Stimulated activated CD4-positive, alpha-beta T cell treated with anti-CD3 and anti-CD28 coated beads, Interleukin-2, amount 100 ng/mL, for 48 hours (primary cell): ENCODE measurements at regions not wholly inside any gene's neighbourhood (a gene's known extent, or its start where the extent isn't known, plus 50 kb on each side); places are given as distances from the start of the nearest gene placed in this dataset.
"Not testable (repeated sequence)": the region's sequence is repeated elsewhere in the genome, so short reads cannot be mapped to it uniquely, and the experiment has no call there.

Experiments
- DNase-seq, 2 donors: peaks; one replicate each; pipeline ENCODE4 v3.0.0-alpha.2; 2020

GRCh38 chr18:39454866-39455265, 1889.3 kb upstream of the CELF4 start:
- no peak for DNase-seq

- no peak for DNase-seq
These were observed 1888.3 kb upstream of the CELF4 start for GRCh38 chr18:39453882-39454281.

DNA sequence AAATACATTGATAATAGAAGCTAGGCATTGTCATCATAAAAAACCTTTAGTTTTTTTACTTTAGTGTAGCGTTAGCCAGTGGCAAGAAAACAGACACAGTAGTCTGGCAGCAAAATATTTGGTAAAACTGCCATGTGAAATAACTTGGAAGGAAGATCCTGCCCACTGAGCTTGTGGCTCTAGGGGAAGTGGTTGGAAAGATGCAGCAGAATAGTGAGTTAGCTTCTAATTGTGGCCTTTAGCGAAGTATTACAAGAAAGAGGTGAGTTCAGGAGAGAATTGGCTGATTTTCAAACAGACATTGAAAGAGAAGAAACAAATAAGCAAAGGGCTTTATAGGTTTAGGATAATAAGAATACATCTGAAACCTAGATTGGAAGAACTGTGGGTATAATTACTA, 1887.8 kb upstream of the CELF4 start:
- no peak for DNase-seq

DNA sequence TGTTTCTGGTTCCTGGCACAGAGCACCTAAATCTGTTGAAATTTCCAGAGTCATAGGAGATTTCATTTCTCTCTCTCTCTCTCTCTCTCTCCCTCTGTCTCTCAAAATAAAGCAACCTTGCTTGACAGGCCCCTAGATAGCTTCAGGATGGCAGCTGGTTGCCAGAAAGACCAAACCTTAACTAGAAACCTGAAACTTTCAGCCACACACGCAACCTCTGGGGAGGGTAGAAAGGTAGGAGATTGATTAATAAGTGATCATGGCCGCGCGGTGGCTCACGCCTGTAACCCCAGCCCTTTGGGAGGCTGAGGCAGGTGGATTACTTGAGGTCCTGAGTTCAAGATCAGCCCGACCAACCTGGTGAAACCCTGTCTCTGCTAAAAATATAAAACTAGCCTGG, 1885.4 kb upstream of the CELF4 start:
- no peak for DNase-seq

DNA sequence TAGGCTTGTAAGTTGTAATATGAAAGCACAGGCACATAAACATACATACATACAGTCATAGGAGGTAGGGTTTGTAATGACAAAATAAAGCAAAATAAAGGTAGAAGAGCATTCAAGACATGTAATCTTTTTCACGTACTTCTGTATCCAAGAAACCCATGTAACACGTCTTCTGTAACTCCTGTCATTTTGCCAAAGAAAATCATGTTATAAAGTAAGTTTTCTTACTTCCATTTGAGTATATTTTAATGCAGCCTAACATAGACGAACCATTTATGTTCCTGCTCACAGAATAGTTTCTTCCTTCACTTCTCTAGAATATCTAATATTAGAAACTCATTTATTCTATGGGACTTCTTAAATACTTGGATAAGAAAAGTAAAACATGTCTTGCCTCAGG, 1884.0 kb upstream of the CELF4 start:
- no peak for DNase-seq

DNA sequence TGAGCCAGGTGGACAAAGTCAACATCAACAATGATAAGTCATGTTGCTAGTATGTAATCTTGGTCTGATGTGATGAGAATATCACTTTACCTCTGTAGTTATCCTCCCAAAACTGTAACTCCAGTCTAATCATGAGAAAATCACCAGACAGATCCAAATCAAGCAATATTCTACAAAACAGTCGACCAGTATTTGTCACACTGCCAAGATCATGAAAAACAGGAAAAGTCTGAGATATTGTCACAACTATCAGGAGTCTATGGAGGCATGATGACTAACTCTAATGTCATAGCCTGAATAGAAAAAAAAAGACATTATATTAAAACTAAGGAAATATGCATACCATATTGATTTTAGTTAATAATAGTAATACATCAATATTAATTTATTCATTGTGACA, 1883.3 kb upstream of the CELF4 start:
- DNase-seq: no peak

DNA sequence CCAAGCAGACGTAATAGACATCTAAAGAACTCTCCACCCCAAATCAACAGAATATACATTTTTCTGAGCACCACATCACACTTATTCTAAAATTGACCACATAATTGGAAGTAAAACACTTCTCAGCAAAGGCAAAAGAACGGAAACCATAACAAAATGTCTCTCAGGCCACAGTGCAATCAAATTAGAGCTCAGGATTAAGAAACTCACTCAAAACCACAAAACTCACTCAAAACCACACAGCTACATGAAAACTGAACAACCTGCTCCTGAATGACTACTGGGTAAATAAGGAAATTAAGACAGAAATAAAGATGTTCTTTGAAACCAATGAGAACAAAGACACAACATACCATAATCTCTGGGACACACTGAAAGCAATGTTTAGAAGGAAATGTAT, 1879.4 kb upstream of the CELF4 start:
- DNase-seq: not testable (repeated sequence)

DNA sequence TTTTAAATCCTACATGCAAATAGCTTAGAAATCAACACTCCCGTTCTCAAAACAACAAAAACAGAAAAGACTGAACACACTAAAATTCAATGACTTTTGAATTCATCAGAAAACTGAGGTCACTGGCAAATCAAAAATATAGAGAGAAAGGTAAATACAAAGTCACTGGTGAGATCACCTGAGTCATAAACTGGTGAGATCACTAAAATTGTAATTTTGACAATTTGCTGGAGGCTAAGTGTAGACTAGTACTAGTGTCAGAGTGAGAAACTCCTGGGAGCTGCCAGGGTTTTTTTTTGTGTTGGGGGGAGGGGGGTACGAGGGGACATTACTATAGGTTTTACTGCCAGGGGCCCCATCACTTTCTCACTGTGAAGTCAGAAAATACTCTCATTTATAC, 1876.0 kb upstream of the CELF4 start:
- no peak for DNase-seq

DNA sequence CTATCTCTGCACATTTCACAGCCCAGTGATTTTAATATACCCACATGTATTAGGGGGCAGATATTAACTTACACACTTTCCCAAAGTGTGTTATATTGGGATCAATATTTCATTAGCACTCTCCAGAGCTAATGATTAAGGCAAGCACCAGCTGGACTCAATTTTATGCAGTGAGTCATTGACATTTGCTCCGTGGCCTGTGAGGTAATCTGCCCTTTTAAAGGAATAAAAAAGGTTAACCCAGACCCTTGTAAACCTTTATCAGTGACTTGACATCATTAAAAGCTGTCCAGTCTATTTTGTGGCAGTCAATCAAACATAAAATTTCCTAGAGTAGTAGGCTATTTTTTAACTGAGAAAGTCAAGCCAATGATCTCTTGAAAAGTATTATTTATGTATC, 1870.4 kb upstream of the CELF4 start:
- no peak for DNase-seq

- no peak for DNase-seq
These were observed 1869.6 kb upstream of the CELF4 start for GRCh38 chr18:39435209-39435608.

DNA sequence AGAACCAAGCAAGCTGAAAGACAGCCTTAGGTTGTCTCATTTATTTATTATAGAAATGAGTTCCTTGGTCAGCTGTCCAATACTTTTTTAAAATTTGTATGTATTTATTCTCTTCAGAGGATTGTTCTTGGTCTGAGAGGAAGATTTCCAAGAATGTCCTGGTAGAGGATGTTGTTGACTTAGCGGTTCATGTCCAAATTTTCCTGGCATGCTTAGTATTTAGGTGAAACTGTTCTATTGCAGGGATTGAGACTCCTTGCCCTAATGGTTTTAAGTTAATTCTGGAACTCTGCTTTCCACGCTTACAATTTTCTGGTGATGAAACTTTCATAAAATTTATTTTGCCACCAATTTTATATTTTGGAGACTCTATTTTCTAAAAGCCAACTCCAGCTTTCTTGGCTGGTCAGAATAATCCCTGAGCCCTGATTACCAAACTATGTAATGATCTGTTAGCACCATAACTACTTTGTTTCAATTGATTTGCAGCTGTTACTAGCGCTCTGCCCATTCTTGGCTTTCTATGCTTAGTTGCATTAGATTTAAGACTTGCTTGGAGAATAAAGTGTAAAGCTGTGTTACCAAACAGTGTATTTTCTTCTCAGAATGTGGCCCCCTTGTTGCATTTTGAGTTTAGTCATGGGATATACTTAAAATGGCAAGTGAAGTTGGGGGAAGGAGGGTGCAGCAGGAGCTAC, 1868.8 kb upstream of the CELF4 start:
- DNase-seq: no peak

DNA sequence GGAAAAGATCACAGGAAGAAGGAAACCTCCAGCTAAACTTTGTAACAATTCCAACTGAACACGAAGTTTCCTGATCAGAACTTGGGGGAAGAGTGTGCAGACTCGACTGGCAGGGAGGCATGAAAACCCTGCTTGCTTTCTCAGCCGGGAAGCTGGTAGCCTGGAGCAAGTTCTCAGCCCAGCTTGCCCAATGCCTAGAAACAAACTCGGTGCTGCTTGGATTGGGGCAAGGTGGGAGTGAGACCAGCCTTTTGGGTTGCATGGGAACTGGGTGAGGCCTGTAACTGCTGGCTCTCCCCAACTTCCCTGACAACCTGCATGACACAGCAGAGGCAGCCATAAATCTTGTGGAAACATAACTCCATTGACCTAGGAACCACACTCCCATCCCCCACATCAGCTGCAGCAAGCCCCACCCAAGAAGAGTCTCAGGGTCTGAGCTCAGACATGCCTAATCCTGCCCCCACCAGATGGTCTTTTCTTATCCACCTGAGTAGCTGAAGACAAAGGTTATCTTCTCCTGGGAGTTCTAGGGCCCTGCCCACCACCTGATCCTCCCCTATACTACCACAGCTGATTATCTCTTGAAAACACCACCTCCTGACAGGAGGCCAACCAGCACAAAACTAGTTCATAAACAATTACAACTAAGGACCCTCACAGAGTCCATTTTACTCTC, 1859.7 kb upstream of the CELF4 start:
- no peak for DNase-seq

DNA sequence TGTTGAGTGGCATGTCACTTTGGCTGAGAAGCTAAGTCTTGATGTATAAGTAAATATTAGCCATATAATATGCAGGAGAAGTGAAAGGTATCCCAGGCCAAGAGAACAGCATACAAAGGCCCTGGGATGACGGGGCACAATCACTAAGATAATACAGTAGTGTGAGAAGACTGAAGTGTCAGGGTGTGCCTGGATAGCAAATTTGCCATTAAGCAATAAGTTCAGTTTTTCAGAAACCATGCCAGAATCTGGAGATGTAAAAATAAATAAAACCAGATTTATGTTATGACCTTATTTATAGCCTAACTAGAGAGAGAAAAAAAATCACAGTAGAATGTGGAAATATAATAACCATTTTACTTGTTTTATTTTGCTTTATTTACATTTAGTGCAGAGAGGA, 1858.7 kb upstream of the CELF4 start:
- DNase-seq: no peak

DNA sequence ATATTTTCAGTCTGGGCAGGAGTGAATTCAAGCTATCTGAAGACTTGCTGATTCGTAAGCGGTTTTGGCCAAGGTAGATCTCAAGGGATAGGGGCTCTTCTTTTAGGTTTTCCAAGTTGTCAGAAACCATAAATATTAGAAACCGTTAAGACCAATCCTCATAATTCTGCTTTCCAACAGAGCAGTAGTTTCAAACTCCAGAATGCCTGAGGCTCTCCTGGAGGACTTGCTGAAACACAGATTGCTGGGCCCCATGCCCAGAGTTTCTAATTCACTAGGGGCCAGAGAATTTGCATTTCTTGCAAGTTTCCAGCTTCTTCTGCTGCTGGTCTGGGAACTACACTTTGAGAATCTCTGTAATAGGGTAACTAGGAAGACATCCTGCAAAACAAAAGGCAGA, 1855.7 kb upstream of the CELF4 start:
- DNase-seq: no peak

- no peak for DNase-seq
These were observed 1853.7 kb upstream of the CELF4 start for GRCh38 chr18:39419315-39419714.

DNA sequence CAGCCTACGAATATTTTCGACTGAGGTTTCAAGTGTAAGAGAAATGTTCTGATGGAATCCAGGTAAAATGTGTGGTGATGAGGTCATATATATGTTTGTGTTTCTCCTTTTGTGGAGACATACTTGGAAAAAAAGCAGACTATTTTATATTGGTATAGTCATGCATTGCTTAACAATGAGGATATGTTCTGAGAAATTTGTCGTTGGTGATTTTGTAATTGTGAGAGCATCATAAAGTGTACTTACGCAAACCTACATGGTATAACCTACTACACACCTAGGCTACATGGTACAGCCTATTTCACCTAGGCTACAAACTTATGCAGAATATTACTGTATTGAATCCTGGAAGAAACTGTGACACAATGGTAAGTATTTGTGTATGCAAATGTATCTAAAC, 1849.9 kb upstream of the CELF4 start:
- DNase-seq: no peak

DNA sequence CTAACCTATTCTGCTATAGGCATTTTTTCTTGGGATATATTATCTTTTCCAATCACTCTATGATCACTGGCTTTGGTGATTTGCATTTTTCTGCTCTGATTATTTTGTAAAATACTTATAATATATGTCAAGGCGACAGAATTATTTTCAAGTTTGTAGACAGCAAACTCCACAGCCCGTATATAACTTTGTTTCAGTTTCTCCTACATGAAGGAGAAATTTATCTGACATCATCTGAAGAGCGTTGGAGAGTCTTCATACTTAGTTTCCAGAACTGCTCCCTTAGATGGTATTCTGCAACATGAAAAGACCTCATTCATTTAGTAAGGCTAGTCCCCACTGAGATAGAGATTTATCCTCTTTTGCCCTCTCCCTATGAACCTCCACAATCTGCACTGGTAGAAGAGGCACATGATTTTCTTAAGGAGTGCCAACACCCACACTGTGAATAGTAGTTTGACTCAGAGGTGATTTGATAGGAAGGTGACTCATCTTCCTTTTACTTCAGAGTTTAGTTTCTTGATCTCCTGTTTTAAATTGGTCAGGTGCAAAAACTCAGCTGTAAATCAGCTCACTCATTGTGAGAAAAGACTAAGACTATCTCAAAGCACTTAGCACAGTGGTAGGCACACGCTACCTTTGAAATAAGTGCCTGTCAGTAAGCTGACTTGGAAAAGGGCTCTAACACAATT, 1848.6 kb upstream of the CELF4 start:
- no peak for DNase-seq

- no peak for DNase-seq
These were observed 1841.3 kb upstream of the CELF4 start for GRCh38 chr18:39406941-39407340.

- no peak for DNase-seq
These were observed 1837.5 kb upstream of the CELF4 start for GRCh38 chr18:39403121-39403520.

DNA sequence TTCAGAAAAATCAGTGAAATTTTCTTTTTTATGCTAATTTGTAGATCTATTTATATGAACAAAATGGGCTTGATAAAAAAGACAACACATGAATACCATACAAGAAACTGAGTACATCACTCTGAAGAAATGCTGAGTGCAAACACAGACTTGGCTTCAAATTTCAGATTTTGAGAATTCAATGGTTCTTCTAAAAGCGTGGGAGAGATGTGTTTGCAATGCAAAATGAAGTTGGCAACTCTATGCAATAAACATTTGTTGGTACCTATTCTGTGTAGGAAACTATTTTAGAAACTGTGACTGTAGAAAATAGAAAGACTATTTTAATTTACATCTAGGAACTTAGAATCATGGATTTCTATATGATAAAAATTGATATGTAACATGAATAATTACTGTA, 1834.1 kb upstream of the CELF4 start:
- DNase-seq: no peak

- no peak for DNase-seq
These were observed 1830.6 kb upstream of the CELF4 start for GRCh38 chr18:39396168-39396567.

- no peak for DNase-seq
These were observed 1824.3 kb upstream of the CELF4 start for GRCh38 chr18:39389800-39390379.

- DNase-seq: no peak
These were observed 1815.3 kb upstream of the CELF4 start for GRCh38 chr18:39380866-39381265.

GRCh38 chr18:39380186-39380725, 1814.7 kb upstream of the CELF4 start:
- no peak for DNase-seq
